NCI-H460 (cell line): ENCODE measurements at regions not wholly inside any gene's neighbourhood (a gene's known extent, or its start where the extent isn't known, plus 50 kb on each side); places are given as distances from the start of the nearest gene placed in this dataset.

Experiments
- DNase-seq: peaks from one replicate; pipeline ENCODE4 v3.0.0-alpha.2; 2016; ENCODE audit warnings: low read depth; ENCODE audit errors: extremely low read depth

DNA sequence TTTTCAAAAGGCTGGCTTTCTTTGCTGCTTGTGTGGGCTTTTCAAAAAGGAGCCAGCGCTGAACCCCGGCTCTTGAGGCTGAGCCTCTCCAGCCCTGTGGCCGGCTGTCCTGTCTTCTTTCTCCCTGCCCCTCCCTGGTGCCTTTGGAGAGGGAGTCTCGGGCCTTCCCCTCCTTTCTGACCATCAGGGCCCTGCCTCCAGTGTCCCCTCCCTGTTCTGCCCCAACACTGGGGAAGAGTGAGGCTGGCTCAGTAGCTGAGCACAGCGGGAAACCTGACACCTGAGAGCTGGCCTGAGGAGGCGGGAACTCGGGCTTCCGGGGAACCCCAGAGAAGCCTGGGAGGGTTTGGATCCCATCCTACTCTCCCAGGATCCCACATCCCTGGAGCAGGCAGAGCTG, 232.1 kb downstream of the LOXHD1 start:
- DNase-seq: no peak

DNA sequence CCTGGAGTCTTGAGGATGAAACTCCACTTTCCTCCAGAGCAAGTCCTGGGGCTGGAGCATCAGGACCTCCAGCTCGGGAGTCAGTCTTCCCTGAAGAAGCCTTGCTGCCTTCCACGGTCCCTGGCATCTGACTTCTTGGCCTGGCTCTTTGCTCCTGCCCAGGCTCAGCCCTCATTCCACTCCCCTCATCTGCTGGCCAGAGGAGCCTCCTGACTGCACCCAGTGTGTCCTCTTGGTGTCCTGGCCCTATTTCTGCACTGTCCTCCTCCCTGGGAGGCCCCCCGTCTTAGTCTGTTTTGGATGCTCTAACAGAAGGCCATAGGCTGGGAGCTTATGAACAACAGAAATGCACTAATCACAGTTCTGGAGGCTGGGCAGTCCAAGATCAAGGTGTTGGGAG, 231.5 kb downstream of the LOXHD1 start:
- DNase-seq: no peak

DNA sequence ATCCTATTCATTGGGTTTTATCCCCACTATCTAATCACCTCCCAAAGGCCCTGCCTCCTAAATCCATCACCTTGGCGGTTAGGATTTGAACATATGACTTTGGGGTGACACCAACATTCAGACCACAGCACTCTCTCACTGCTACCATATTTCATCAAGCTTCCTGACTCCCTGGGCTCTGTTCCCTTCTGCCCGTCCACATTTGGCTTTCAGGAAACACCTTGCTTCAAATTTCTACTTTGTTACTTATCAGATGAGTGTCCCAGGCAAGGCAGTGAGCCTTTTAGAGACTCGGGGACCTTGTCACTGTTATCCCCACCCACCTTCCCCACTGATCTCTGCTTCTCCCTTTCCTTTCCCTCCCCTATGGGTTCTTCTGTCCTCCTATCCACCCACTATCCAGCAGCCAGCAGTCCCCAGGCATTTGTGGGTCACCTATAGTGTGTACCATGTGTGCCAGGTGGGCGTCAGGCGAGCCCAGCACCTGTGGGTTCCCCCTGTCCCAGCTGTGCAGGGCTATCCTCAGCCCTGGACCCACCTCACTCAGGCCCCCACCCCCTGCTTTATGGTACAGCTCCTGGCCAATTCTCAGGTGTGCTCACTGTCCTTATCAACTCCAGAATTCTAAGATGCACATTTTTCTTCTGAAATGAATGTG, 230.9 kb downstream of the LOXHD1 start:
- no peak for DNase-seq

DNA sequence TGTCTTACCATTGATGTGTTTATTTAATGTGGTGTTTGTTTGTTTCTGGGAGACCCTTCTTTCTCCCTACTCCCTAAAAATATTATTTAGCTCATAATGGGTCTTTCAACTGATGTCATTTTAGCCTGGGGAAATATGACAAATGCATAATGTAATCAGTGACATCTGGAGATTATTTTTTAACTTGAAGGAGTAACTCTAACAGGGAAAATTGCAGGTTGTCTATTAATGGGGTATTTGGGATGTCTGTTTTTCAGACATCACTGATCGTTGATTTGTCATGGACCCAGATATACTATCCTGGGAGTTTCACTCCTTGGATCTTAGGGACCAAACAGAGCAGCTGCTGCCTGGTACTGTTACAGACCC, 230.4 kb downstream of the LOXHD1 start:
- no peak for DNase-seq
